H1 (cell line): ENCODE measurements at regions not wholly inside any gene's neighbourhood (a gene's known extent, or its start where the extent isn't known, plus 50 kb on each side); places are given as distances from the start of the nearest gene placed in this dataset.

Experiments
- EP300 ChIP-seq, 2 experiments: IDR thresholded peaks; 1 replicate in 1 of 2; 2 replicates in 1 of 2; pipeline ENCODE4 v1.6.1; 2011 to 2012; ENCODE audit warnings: low read depth in 2 of 2, low read length in 2 of 2, mild to moderate bottlenecking in 2 of 2, borderline replicate concordance in 1 of 2, inconsistent platforms in 1 of 2, moderate library complexity in 1 of 2
- KDM1A ChIP-seq: fragments of 200-600, 300-600 bp; sonication (generic); IDR thresholded peaks from 2 replicates; pipeline ENCODE4 v1.7.1; 2016; ENCODE audit warnings: mild to moderate bottlenecking, low read length, borderline replicate concordance
- KDM4A ChIP-seq: IDR thresholded peaks from one replicate; pipeline ENCODE4 v1.7.1; 2012; ENCODE audit warnings: low read depth, mild to moderate bottlenecking, moderate library complexity, low read length, inconsistent platforms; ENCODE audit not compliant: severe bottlenecking
- MAX ChIP-seq: IDR thresholded peaks from 2 replicates; pipeline ENCODE4 v1.6.1; 2012; ENCODE audit warnings: inconsistent platforms
- RFX5 ChIP-seq: IDR thresholded peaks from 2 replicates; pipeline ENCODE4 v1.6.1; 2011; ENCODE audit warnings: low read depth, low read length, improper control_type of control experiment, borderline replicate concordance
- RNF2 ChIP-seq: fragments of 200-900, 300-1000 bp; sonication (generic); IDR thresholded peaks from 2 replicates; pipeline ENCODE4 v1.7.1; 2016; ENCODE audit warnings: borderline replicate concordance, low read depth, mild to moderate bottlenecking, antibody characterized with exemption, low read length; ENCODE audit not compliant: poor library complexity, severe bottlenecking; ENCODE audit errors: missing control alignments
- SAP30 ChIP-seq: fragments of 300-600 bp; sonication (generic); IDR thresholded peaks from 2 replicates; pipeline ENCODE4 v1.7.1; 2012; ENCODE audit warnings: low read length, moderate library complexity, mild to moderate bottlenecking, inconsistent platforms; ENCODE audit not compliant: insufficient read depth, insufficient replicate concordance
- SIX5 ChIP-seq: IDR thresholded peaks from 2 replicates; pipeline ENCODE4 v1.6.1; 2011; ENCODE audit warnings: mild to moderate bottlenecking, low read depth, low read length
- SP2 ChIP-seq: IDR thresholded peaks from 2 replicates; pipeline ENCODE4 v1.6.1; 2012; ENCODE audit warnings: mild to moderate bottlenecking, low read length, inconsistent platforms
- SP4 ChIP-seq: IDR thresholded peaks from 2 replicates; pipeline ENCODE4 v1.6.1; 2012; ENCODE audit warnings: low read length, inconsistent platforms
- TF ChIP-seq, protein P1 (sequence below): fragments of 300-600 bp; sonication (generic); IDR thresholded peaks from 2 replicates; pipeline ENCODE4 v1.7.1; 2012; ENCODE audit warnings: low read length, moderate library complexity, mild to moderate bottlenecking, inconsistent platforms; ENCODE audit not compliant: insufficient replicate concordance

GRCh38 chr16:48969611-48970010, 312.0 kb downstream of the CBLN1 start (continued):
- TF ChIP-seq, protein P1, sequence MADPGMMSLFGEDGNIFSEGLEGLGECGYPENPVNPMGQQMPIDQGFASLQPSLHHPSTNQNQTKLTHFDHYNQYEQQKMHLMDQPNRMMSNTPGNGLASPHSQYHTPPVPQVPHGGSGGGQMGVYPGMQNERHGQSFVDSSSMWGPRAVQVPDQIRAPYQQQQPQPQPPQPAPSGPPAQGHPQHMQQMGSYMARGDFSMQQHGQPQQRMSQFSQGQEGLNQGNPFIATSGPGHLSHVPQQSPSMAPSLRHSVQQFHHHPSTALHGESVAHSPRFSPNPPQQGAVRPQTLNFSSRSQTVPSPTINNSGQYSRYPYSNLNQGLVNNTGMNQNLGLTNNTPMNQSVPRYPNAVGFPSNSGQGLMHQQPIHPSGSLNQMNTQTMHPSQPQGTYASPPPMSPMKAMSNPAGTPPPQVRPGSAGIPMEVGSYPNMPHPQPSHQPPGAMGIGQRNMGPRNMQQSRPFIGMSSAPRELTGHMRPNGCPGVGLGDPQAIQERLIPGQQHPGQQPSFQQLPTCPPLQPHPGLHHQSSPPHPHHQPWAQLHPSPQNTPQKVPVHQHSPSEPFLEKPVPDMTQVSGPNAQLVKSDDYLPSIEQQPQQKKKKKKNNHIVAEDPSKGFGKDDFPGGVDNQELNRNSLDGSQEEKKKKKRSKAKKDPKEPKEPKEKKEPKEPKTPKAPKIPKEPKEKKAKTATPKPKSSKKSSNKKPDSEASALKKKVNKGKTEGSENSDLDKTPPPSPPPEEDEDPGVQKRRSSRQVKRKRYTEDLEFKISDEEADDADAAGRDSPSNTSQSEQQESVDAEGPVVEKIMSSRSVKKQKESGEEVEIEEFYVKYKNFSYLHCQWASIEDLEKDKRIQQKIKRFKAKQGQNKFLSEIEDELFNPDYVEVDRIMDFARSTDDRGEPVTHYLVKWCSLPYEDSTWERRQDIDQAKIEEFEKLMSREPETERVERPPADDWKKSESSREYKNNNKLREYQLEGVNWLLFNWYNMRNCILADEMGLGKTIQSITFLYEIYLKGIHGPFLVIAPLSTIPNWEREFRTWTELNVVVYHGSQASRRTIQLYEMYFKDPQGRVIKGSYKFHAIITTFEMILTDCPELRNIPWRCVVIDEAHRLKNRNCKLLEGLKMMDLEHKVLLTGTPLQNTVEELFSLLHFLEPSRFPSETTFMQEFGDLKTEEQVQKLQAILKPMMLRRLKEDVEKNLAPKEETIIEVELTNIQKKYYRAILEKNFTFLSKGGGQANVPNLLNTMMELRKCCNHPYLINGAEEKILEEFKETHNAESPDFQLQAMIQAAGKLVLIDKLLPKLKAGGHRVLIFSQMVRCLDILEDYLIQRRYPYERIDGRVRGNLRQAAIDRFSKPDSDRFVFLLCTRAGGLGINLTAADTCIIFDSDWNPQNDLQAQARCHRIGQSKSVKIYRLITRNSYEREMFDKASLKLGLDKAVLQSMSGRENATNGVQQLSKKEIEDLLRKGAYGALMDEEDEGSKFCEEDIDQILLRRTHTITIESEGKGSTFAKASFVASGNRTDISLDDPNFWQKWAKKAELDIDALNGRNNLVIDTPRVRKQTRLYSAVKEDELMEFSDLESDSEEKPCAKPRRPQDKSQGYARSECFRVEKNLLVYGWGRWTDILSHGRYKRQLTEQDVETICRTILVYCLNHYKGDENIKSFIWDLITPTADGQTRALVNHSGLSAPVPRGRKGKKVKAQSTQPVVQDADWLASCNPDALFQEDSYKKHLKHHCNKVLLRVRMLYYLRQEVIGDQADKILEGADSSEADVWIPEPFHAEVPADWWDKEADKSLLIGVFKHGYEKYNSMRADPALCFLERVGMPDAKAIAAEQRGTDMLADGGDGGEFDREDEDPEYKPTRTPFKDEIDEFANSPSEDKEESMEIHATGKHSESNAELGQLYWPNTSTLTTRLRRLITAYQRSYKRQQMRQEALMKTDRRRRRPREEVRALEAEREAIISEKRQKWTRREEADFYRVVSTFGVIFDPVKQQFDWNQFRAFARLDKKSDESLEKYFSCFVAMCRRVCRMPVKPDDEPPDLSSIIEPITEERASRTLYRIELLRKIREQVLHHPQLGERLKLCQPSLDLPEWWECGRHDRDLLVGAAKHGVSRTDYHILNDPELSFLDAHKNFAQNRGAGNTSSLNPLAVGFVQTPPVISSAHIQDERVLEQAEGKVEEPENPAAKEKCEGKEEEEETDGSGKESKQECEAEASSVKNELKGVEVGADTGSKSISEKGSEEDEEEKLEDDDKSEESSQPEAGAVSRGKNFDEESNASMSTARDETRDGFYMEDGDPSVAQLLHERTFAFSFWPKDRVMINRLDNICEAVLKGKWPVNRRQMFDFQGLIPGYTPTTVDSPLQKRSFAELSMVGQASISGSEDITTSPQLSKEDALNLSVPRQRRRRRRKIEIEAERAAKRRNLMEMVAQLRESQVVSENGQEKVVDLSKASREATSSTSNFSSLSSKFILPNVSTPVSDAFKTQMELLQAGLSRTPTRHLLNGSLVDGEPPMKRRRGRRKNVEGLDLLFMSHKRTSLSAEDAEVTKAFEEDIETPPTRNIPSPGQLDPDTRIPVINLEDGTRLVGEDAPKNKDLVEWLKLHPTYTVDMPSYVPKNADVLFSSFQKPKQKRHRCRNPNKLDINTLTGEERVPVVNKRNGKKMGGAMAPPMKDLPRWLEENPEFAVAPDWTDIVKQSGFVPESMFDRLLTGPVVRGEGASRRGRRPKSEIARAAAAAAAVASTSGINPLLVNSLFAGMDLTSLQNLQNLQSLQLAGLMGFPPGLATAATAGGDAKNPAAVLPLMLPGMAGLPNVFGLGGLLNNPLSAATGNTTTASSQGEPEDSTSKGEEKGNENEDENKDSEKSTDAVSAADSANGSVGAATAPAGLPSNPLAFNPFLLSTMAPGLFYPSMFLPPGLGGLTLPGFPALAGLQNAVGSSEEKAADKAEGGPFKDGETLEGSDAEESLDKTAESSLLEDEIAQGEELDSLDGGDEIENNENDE: no peak
- TF ChIP-seq KDM4A (no peak), SP2 (no peak), SIX5 (no peak), SAP30 (no peak), SP4 (no peak), MAX (no peak), RFX5 (no peak), RNF2 (no peak), EP300 (IDR thresholded peaks at IDR 0.05; ENCODE audit: borderline replicate concordance in 1 of 2, low read depth in 2 of 2, low read length in 2 of 2) (no peak), KDM1A (no peak)
